ENCODE measurements at regions not wholly inside any gene's neighbourhood (a gene's known extent, or its start where the extent isn't known, plus 50 kb on each side); places are given as distances from the start of the nearest gene placed in this dataset.

DNA sequence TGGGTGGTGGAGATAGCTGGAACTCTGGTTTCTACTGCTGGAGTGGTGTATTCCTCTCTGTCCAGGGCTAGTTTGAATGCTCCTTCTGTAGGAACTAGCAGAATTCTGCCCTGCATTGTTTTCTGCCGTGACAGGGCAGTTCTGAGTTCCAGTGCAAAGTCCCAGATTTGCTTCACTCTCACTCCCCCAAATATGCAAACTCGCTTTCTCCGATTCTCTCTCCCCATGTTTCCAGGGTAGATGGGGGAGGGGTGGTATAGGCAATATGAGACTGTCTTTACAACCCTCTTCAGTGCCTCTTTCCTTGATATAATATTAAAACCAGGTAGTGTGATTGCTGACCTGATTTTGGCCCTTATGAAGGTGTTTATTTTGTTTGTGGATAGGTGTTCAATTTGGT is 693.3 kb upstream of the GRM3 start:
- TF ChIP-seq POLR2A (IDR thresholded peaks at IDR 0.05) (no peak), POLR2AphosphoS5 (IDR thresholded peaks at IDR 0.05) (no peak)

Data from spleen (tissue), 3 donors.